HepG2 (cell line): ENCODE measurements at regions not wholly inside any gene's neighbourhood (a gene's known extent, or its start where the extent isn't known, plus 50 kb on each side); places are given as distances from the start of the nearest gene placed in this dataset.

ENCODE experiments used
- EZH2 ChIP-seq: conservative IDR thresholded peaks from 2 replicates; pipeline ENCODE4 v1.6.1; 2012; ENCODE audit warnings: mild to moderate bottlenecking, low read depth, low read length, moderate library complexity
- GATAD2A ChIP-seq: IDR thresholded peaks from 2 replicates; pipeline ENCODE4 v1.6.1; 2016
- KLF9 ChIP-seq: IDR thresholded peaks from 2 replicates; pipeline ENCODE4 v1.6.1; 2016; ENCODE audit warnings: low read depth
- REPIN1 ChIP-seq: sonication (generic); formaldehyde crosslinking; IDR thresholded peaks from 2 replicates; pipeline ENCODE4 v1.8.0; 2022; ENCODE audit warnings: missing genetic modification reagents, low read depth, mild to moderate bottlenecking, borderline replicate concordance
- SMAD9 ChIP-seq: sonication (generic); formaldehyde crosslinking; IDR thresholded peaks from 2 replicates; pipeline ENCODE4 v1.5.1; 2020; ENCODE audit warnings: mild to moderate bottlenecking, missing genetic modification reagents
- THRA ChIP-seq: sonication (generic); formaldehyde crosslinking; IDR thresholded peaks from 2 replicates; pipeline ENCODE4 v1.4.0; 2020; ENCODE audit warnings: missing genetic modification reagents, borderline replicate concordance
- TSC22D2 ChIP-seq: sonication (generic); formaldehyde crosslinking; IDR thresholded peaks from 2 replicates; pipeline ENCODE4 v1.5.1; 2020; ENCODE audit warnings: missing genetic modification reagents, mild to moderate bottlenecking, borderline replicate concordance
- ZBTB10 ChIP-seq: sonication (generic); formaldehyde crosslinking; IDR thresholded peaks from 2 replicates; pipeline ENCODE4 v1.4.0; 2020; ENCODE audit warnings: missing genetic modification reagents, borderline replicate concordance
- ZC3H13 ChIP-seq: sonication (generic); formaldehyde crosslinking; IDR thresholded peaks from 2 replicates; pipeline ENCODE4 v1.8.1; 2023; ENCODE audit warnings: mild to moderate bottlenecking, missing genetic modification reagents, moderate library complexity
- ZNF18 ChIP-seq: sonication (generic); formaldehyde crosslinking; IDR thresholded peaks from 2 replicates; pipeline ENCODE4 v1.8.0; 2022; ENCODE audit warnings: mild to moderate bottlenecking, missing genetic modification reagents; ENCODE audit not compliant: insufficient replicate concordance
- ZNF543 ChIP-seq: sonication (generic); formaldehyde crosslinking; IDR thresholded peaks from 2 replicates; pipeline ENCODE4 v1.4.0; 2020; ENCODE audit warnings: mild to moderate bottlenecking, missing genetic modification reagents
- ZNF550 ChIP-seq: sonication (generic); formaldehyde crosslinking; IDR thresholded peaks from 2 replicates; pipeline ENCODE4 v1.4.0; 2020; ENCODE audit warnings: mild to moderate bottlenecking, missing genetic modification reagents, borderline replicate concordance
- ZNF766 ChIP-seq: sonication (generic); formaldehyde crosslinking; IDR thresholded peaks from 2 replicates; pipeline ENCODE4 v1.5.0; 2020; ENCODE audit warnings: missing genetic modification reagents, borderline replicate concordance
- ZNF780A ChIP-seq: sonication (generic); formaldehyde crosslinking; IDR thresholded peaks from 2 replicates; pipeline ENCODE4 v1.8.0; 2022; ENCODE audit warnings: mild to moderate bottlenecking, missing genetic modification reagents, moderate library complexity
- TF ChIP-seq, protein P1 (sequence below): sonication (generic); formaldehyde crosslinking; IDR thresholded peaks from 2 replicates; pipeline ENCODE4 v1.4.0; 2020; ENCODE audit warnings: missing genetic modification reagents, borderline replicate concordance
- TF ChIP-seq, protein P2 (sequence below): fragments of 450-650 bp; IDR thresholded peaks from 2 replicates; pipeline ENCODE4 v1.6.1; 2016
- TF ChIP-seq, protein P3 (sequence below): sonication (generic); formaldehyde crosslinking; IDR thresholded peaks from 2 replicates; pipeline ENCODE4 v1.4.0; 2020; ENCODE audit warnings: missing genetic modification reagents

GRCh38 chrY:7415157-7415633 lies 503.6 kb upstream of the AMELY start (continued):
- TF ChIP-seq, protein P1, sequence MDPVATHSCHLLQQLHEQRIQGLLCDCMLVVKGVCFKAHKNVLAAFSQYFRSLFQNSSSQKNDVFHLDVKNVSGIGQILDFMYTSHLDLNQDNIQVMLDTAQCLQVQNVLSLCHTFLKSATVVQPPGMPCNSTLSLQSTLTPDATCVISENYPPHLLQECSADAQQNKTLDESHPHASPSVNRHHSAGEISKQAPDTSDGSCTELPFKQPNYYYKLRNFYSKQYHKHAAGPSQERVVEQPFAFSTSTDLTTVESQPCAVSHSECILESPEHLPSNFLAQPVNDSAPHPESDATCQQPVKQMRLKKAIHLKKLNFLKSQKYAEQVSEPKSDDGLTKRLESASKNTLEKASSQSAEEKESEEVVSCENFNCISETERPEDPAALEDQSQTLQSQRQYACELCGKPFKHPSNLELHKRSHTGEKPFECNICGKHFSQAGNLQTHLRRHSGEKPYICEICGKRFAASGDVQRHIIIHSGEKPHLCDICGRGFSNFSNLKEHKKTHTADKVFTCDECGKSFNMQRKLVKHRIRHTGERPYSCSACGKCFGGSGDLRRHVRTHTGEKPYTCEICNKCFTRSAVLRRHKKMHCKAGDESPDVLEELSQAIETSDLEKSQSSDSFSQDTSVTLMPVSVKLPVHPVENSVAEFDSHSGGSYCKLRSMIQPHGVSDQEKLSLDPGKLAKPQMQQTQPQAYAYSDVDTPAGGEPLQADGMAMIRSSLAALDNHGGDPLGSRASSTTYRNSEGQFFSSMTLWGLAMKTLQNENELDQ (CRISPR knock-in tag): no peak
- TF ChIP-seq ZC3H13 (CRISPR knock-in tag) (no peak), REPIN1 (no peak), TSC22D2 (CRISPR knock-in tag) (no peak), GATAD2A (CRISPR knock-in tag) (peak; percentile 68), ZNF766 (no peak), KLF9 (CRISPR knock-in tag) (no peak), ZNF18 (CRISPR knock-in tag) (no peak), THRA (CRISPR knock-in tag) (no peak), EZH2 (no peak), ZNF550 (CRISPR knock-in tag) (no peak), ZNF780A (CRISPR knock-in tag) (no peak), ZNF543 (no peak), ZBTB10 (CRISPR knock-in tag) (no peak), SMAD9 (CRISPR knock-in tag) (no peak)
- TF ChIP-seq, protein P2, sequence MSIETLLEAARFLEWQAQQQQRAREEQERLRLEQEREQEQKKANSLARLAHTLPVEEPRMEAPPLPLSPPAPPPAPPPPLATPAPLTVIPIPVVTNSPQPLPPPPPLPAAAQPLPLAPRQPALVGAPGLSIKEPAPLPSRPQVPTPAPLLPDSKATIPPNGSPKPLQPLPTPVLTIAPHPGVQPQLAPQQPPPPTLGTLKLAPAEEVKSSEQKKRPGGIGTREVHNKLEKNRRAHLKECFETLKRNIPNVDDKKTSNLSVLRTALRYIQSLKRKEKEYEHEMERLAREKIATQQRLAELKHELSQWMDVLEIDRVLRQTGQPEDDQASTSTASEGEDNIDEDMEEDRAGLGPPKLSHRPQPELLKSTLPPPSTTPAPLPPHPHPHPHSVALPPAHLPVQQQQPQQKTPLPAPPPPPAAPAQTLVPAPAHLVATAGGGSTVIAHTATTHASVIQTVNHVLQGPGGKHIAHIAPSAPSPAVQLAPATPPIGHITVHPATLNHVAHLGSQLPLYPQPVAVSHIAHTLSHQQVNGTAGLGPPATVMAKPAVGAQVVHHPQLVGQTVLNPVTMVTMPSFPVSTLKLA: no peak
- TF ChIP-seq, protein P3, sequence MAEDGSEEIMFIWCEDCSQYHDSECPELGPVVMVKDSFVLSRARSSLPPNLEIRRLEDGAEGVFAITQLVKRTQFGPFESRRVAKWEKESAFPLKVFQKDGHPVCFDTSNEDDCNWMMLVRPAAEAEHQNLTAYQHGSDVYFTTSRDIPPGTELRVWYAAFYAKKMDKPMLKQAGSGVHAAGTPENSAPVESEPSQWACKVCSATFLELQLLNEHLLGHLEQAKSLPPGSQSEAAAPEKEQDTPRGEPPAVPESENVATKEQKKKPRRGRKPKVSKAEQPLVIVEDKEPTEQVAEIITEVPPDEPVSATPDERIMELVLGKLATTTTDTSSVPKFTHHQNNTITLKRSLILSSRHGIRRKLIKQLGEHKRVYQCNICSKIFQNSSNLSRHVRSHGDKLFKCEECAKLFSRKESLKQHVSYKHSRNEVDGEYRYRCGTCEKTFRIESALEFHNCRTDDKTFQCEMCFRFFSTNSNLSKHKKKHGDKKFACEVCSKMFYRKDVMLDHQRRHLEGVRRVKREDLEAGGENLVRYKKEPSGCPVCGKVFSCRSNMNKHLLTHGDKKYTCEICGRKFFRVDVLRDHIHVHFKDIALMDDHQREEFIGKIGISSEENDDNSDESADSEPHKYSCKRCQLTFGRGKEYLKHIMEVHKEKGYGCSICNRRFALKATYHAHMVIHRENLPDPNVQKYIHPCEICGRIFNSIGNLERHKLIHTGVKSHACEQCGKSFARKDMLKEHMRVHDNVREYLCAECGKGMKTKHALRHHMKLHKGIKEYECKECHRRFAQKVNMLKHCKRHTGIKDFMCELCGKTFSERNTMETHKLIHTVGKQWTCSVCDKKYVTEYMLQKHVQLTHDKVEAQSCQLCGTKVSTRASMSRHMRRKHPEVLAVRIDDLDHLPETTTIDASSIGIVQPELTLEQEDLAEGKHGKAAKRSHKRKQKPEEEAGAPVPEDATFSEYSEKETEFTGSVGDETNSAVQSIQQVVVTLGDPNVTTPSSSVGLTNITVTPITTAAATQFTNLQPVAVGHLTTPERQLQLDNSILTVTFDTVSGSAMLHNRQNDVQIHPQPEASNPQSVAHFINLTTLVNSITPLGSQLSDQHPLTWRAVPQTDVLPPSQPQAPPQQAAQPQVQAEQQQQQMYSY (CRISPR knock-in tag): no peak
